Sigmoid colon (tissue), 3 donors: ENCODE measurements at regions not wholly inside any gene's neighbourhood (a gene's known extent, or its start where the extent isn't known, plus 50 kb on each side); places are given as distances from the start of the nearest gene placed in this dataset.

Source experiments
- CTCF ChIP-seq, 4 experiments: fragments of 450-650 bp in 3 of 4; fragments of 200-600 bp in 1 of 4; IDR thresholded peaks; one replicate each; pipeline ENCODE4 v1.5.1; 2016 to 2019; ENCODE audit warnings: antibody characterized with exemption in 4 of 4, mild to moderate bottlenecking in 3 of 4, moderate library complexity in 2 of 4
- POLR2A ChIP-seq, 2 donors: fragments of 450-650 bp; IDR thresholded peaks; one replicate each; pipeline ENCODE4 v1.6.1; 2016; ENCODE audit warnings: antibody characterized with exemption in 2 of 2, mild to moderate bottlenecking in 2 of 2, moderate library complexity in 2 of 2

- TF ChIP-seq CTCF (IDR thresholded peaks at IDR 0.05) (no peak), POLR2A (IDR thresholded peaks at IDR 0.05) (no peak)
Measured at GRCh38 chr2:121875585-121876185, 120.2 kb downstream of the TSN start.
